Calu3 (cell line): ENCODE measurements at regions not wholly inside any gene's neighbourhood (a gene's known extent, or its start where the extent isn't known, plus 50 kb on each side); places are given as distances from the start of the nearest gene placed in this dataset.

Experiments
- BruUV-seq: library from RNA; stranded (reverse); fragments of 400-500 nt; replicated peaks from 2 replicates; lab custom pipeline; 2021; lab: Mats Ljungman, UMichigan
- CTCF ChIA-PET: fragments of 300-600 bp; sonication (Branson Sonifier 250); formaldehyde crosslinking; loops from one replicate; lab custom pipeline; 2022; ENCODE audit warnings: antibody characterized with exemption; lab: Charles Lee
- DNase-seq: peaks from one replicate; pipeline ENCODE4 v3.0.0; 2022
- H3K27ac Mint-ChIP-seq: one replicate; pipeline ENCODE4 v1.8.0; 2022; ENCODE audit warnings: mixed read lengths; ENCODE audit not compliant: unreplicated experiment
- H3K27me3 Mint-ChIP-seq: one replicate; pipeline ENCODE4 v1.8.0; 2022; ENCODE audit warnings: mixed read lengths; ENCODE audit not compliant: unreplicated experiment
- H3K36me3 Mint-ChIP-seq: one replicate; pipeline ENCODE4 v1.8.0; 2022; ENCODE audit warnings: mild to moderate bottlenecking, moderate library complexity, mixed read lengths; ENCODE audit not compliant: insufficient read depth, unreplicated experiment
- H3K4me1 Mint-ChIP-seq: one replicate; pipeline ENCODE4 v1.8.0; 2022; ENCODE audit warnings: mild to moderate bottlenecking, low read depth, mixed read lengths; ENCODE audit not compliant: unreplicated experiment
- H3K4me3 Mint-ChIP-seq: one replicate; pipeline ENCODE4 v1.8.0; 2022; ENCODE audit warnings: mild to moderate bottlenecking, low read depth, moderate library complexity, mixed read lengths; ENCODE audit not compliant: unreplicated experiment
- H3K9me3 Mint-ChIP-seq: one replicate; pipeline ENCODE4 v1.8.0; 2022; ENCODE audit warnings: low read depth, mixed read lengths; ENCODE audit not compliant: unreplicated experiment
- intact Hi-C: fragments of 100-400 bp; cut with micrococcal nuclease; formaldehyde crosslinking; loops from one replicate; pipeline ENCODE4 v1.10.0; 2022; ENCODE audit not compliant: unreplicated experiment
- TF ChIP-seq, protein P1 (sequence below): fragments of 200-600 bp; IDR thresholded peaks from one replicate; pipeline ENCODE4 v1.8.0; 2022; ENCODE audit warnings: antibody characterized with exemption; ENCODE audit not compliant: unreplicated experiment

DNA sequence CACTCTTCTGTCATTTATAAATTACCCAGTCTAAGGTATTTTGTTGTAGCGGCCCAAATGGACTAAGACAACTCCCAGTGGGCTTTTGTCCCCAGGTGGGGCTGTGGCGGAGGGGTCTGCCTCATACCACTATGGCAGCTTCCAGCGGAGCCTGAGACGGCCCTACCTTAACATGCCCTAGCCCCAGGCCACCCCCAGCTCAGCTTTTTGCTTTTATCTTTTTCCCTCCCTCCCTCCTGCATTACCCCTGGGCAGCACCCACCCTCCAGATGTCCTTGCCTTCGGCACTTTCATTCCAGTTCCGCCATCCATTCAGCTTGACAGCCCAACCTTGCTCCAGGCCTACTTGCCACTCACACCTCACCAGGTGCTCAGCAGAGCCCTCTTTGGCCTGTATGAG is 307.3 kb downstream of the PTPRU start:
- H3K36me3 Mint-ChIP-seq = no peaks in the 10 kb centered on the region
- CTCF ChIA-PET = no interaction called here
- H3K4me1 Mint-ChIP-seq = no peaks in the 10 kb centered on the region
- TF ChIP-seq, protein P1, sequence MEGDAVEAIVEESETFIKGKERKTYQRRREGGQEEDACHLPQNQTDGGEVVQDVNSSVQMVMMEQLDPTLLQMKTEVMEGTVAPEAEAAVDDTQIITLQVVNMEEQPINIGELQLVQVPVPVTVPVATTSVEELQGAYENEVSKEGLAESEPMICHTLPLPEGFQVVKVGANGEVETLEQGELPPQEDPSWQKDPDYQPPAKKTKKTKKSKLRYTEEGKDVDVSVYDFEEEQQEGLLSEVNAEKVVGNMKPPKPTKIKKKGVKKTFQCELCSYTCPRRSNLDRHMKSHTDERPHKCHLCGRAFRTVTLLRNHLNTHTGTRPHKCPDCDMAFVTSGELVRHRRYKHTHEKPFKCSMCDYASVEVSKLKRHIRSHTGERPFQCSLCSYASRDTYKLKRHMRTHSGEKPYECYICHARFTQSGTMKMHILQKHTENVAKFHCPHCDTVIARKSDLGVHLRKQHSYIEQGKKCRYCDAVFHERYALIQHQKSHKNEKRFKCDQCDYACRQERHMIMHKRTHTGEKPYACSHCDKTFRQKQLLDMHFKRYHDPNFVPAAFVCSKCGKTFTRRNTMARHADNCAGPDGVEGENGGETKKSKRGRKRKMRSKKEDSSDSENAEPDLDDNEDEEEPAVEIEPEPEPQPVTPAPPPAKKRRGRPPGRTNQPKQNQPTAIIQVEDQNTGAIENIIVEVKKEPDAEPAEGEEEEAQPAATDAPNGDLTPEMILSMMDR = no peak
- H3K4me3 Mint-ChIP-seq = no peak overlapping the region
- H3K27me3 Mint-ChIP-seq = peaks cover 28% of the 10 kb centered on the region
- DNase-seq = no peak
- no peaks in the 10 kb centered on the region for H3K9me3 Mint-ChIP-seq
- intact Hi-C loops = no loop called here
- no TSS peak for BruUV-seq
- no peak overlapping the region for H3K27ac Mint-ChIP-seq

DNA sequence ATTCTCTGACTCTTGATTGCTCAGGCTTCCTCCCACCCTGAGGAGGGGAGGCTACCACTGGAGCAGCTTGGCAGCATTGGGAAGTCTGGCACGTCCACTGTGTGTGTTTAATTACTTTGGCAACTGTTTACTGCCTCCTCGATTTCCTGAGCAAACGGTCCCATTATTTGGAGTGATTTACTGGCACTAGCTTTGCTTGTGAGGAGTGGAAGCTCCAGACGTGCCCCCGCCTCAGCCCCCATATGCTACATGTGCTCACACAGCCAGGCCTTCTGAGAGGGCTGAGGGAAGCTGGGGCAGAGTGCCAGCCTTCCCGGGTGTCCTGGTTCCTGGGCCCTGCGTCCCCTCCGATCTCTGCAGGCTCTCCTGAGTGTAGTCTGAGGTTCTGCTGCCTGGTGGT is 306.2 kb downstream of the PTPRU start:
- H3K9me3 Mint-ChIP-seq = no peaks in the 10 kb centered on the region
- no peak overlapping the region for H3K27ac Mint-ChIP-seq
- no peaks in the 10 kb centered on the region for H3K36me3 Mint-ChIP-seq
- intact Hi-C loops = no loop called here
- no peak for DNase-seq
- H3K4me3 Mint-ChIP-seq = no peak overlapping the region
- H3K4me1 Mint-ChIP-seq = no peaks in the 10 kb centered on the region
- no TSS peak for BruUV-seq
- peaks cover 39% of the 10 kb centered on the region for H3K27me3 Mint-ChIP-seq
- TF ChIP-seq, protein P1 = no peak
- CTCF ChIA-PET = no interaction called here

DNA sequence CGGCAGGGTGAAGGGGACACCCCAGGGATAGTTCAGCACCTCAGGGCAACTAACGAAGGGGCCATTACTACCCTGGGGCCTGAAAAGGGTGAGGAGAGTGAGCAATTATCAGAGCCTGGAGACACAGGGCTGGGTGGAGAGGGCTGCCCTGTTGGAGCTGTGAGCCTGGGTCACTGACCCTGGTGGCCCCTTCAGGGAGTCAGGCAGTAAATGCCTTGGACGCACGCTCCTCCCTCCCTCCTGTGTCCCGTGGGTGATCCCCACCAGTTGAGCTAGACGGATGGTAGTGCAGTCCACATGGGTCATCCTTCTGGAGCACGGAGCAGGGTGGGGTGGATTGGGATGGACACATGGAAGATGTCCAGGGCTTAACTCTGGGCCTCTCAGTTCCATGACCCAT is 305.3 kb downstream of the PTPRU start:
- H3K9me3 Mint-ChIP-seq = no peaks in the 10 kb centered on the region
- H3K27ac Mint-ChIP-seq = no peak overlapping the region
- CTCF ChIA-PET = no interaction called here
- intact Hi-C loops = no loop called here
- peaks cover 45% of the 10 kb centered on the region for H3K27me3 Mint-ChIP-seq
- no peaks in the 10 kb centered on the region for H3K36me3 Mint-ChIP-seq
- no peak for DNase-seq
- no peak overlapping the region for H3K4me3 Mint-ChIP-seq
- TF ChIP-seq, protein P1 = no peak
- no peaks in the 10 kb centered on the region for H3K4me1 Mint-ChIP-seq
- no TSS peak for BruUV-seq

DNA sequence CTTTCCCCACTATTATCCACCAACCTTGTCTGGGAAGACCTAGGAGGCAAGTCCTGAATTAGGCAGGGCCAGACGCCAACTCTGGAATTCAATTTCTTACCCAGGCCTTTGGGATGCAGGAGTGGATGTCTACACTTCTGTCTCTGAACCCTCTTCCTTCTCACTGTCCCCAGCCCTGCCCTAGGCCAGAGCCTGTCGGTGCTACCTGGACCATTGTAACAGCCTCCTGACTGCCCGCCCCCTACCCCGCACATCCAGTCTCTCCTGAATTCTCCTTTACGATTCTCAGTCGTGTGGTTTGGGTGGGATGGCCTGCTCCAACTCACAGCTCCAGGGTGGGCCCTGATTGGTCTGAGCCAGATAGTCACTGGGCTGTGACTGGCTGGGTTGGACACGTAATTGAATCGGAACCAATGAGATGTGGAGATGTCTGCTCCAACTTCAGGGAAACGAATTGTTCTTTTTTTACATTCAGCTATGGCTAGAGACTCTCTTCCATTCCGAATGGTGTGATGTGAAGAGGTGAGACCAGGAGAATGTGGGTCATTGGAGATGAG is 304.6 kb downstream of the PTPRU start:
- TF ChIP-seq, protein P1 = no peak
- peaks cover 45% of the 10 kb centered on the region for H3K27me3 Mint-ChIP-seq
- H3K4me3 Mint-ChIP-seq = no peak overlapping the region
- DNase-seq = no peak
- CTCF ChIA-PET = no interaction called here
- no peak overlapping the region for H3K27ac Mint-ChIP-seq
- no peaks in the 10 kb centered on the region for H3K36me3 Mint-ChIP-seq
- BruUV-seq = no TSS peak
- no peaks in the 10 kb centered on the region for H3K9me3 Mint-ChIP-seq
- intact Hi-C loops = no loop called here
- H3K4me1 Mint-ChIP-seq = no peaks in the 10 kb centered on the region
